ENCODE measurements at regions not wholly inside any gene's neighbourhood (a gene's known extent, or its start where the extent isn't known, plus 50 kb on each side); places are given as distances from the start of the nearest gene placed in this dataset.

GRCh38 chr11:42200311-42200710 lies 740.9 kb upstream of the LRRC4C start:
- ATAC-seq (no peak), DNase-seq (no peak)
- H3K4me3 Mint-ChIP-seq: no peak overlapping the region
- ChIA-PET POLR2A (no interaction called here), CTCF (no interaction called here)
- no peaks in the 10 kb centered on the region for H3K36me3 Mint-ChIP-seq (ENCODE audit: low read depth)
- TF ChIP-seq CTCF (IDR thresholded peaks at IDR 0.05): no peak
- no peak overlapping the region for H3K27ac Mint-ChIP-seq
- no peaks in the 10 kb centered on the region for H3K27me3 Mint-ChIP-seq
- no peaks in the 10 kb centered on the region for H3K4me1 Mint-ChIP-seq (ENCODE audit: low read depth)
- intact Hi-C loops (cut with micrococcal nuclease): no loop called here
- H3K9me3 Mint-ChIP-seq: peaks cover 22% of the 10 kb centered on the region

GRCh38 chr11:42201603-42202148 lies 742.2 kb upstream of the LRRC4C start:
- ChIA-PET CTCF (no interaction called here), POLR2A (no interaction called here)
- Mint-ChIP-seq H3K27me3 (no peaks in the 10 kb centered on the region), H3K9me3 (peaks cover 17% of the 10 kb centered on the region), H3K36me3 (ENCODE audit: low read depth) (no peaks in the 10 kb centered on the region), H3K27ac (no peak overlapping the region), H3K4me3 (no peak overlapping the region), H3K4me1 (ENCODE audit: low read depth) (no peaks in the 10 kb centered on the region)
- DNase-seq (no peak), ATAC-seq (no peak)
- no peak for TF ChIP-seq CTCF (IDR thresholded peaks at IDR 0.05)
- intact Hi-C loops (cut with micrococcal nuclease): no loop called here

- Mint-ChIP-seq H3K36me3 (ENCODE audit: low read depth) (no peaks in the 10 kb centered on the region), H3K9me3 (peaks cover 13% of the 10 kb centered on the region), H3K4me1 (ENCODE audit: low read depth) (no peaks in the 10 kb centered on the region), H3K4me3 (no peak overlapping the region), H3K27me3 (no peaks in the 10 kb centered on the region), H3K27ac (no peak overlapping the region)
- intact Hi-C loops (cut with micrococcal nuclease): no loop called here
- POLR2A ChIA-PET: no interaction called here
- DNase-seq: no peak
- CTCF ChIA-PET: no interaction called here
- no peak for ATAC-seq
- no peak for TF ChIP-seq CTCF (IDR thresholded peaks at IDR 0.05)
These were observed 746.1 kb upstream of the LRRC4C start for GRCh38 chr11:42205518-42205917.

GRCh38 chr11:42225664-42226063 lies 766.2 kb upstream of the LRRC4C start:
- ChIA-PET CTCF (no interaction called here), POLR2A (no interaction called here)
- Mint-ChIP-seq H3K4me3 (no peak overlapping the region), H3K9me3 (peaks cover 17% of the 10 kb centered on the region), H3K4me1 (ENCODE audit: low read depth) (no peaks in the 10 kb centered on the region), H3K27ac (no peak overlapping the region), H3K36me3 (ENCODE audit: low read depth) (no peaks in the 10 kb centered on the region), H3K27me3 (no peaks in the 10 kb centered on the region)
- intact Hi-C loops (cut with micrococcal nuclease): no loop called here
- no peak for TF ChIP-seq CTCF (IDR thresholded peaks at IDR 0.05)
- no peak for ATAC-seq
- no peak for DNase-seq

- ChIA-PET CTCF (no interaction called here), POLR2A (no interaction called here)
- Mint-ChIP-seq H3K4me1 (ENCODE audit: low read depth) (no peaks in the 10 kb centered on the region), H3K36me3 (ENCODE audit: low read depth) (no peaks in the 10 kb centered on the region), H3K4me3 (no peak overlapping the region), H3K27ac (no peak overlapping the region), H3K9me3 (peaks cover 5% of the 10 kb centered on the region), H3K27me3 (no peaks in the 10 kb centered on the region)
- TF ChIP-seq CTCF (IDR thresholded peaks at IDR 0.05): no peak
- no peak for DNase-seq
- no peak for ATAC-seq
- intact Hi-C loops (cut with micrococcal nuclease): loop anchor here (10.0 kb wide), 1 partner anchor 62 kb away; no protein-coding TSS in a partner anchor
These were observed 773.2 kb upstream of the LRRC4C start for GRCh38 chr11:42232673-42233072.

Data from activated CD8-positive, alpha-beta T cell treated with anti-CD3 and anti-CD28 coated beads for 36 hours (primary cell).